ENCODE measurements at regions not wholly inside any gene's neighbourhood (a gene's known extent, or its start where the extent isn't known, plus 50 kb on each side); places are given as distances from the start of the nearest gene placed in this dataset.

- no peak for TF ChIP-seq CTCF (IDR thresholded peaks at IDR 0.05; ENCODE audit: extremely low read depth in 1 of 2, insufficient read depth in 1 of 2, low read depth in 1 of 2, low read length in 2 of 2)
- no peak for TF ChIP-seq POLR2AphosphoS5 (IDR thresholded peaks at IDR 0.05; ENCODE audit: insufficient read depth, low read depth, low read length)
- no peak for TF ChIP-seq POLR2A (IDR thresholded peaks at IDR 0.05; ENCODE audit: low read depth, low read length)
- TF ChIP-seq EZH2 (IDR thresholded peaks at IDR 0.05; ENCODE audit: borderline replicate concordance, low read depth, low read length, severe bottlenecking), result no peak
- peak; percentile 53 for TF ChIP-seq FOS (IDR thresholded peaks at IDR 0.05; ENCODE audit: borderline replicate concordance, insufficient read depth, low read length)
- TF ChIP-seq MYC (IDR thresholded peaks at IDR 0.05; ENCODE audit: low read depth, low read length), result no peak
Observed at GRCh38 chr4:107283587-107284559, 247.8 kb upstream of the DKK2 start.
